A549 (cell line): ENCODE measurements at regions not wholly inside any gene's neighbourhood (a gene's known extent, or its start where the extent isn't known, plus 50 kb on each side); places are given as distances from the start of the nearest gene placed in this dataset.

Experiments used
- ATAC-seq, 2 experiments: fragments of 200-7000 bp in 1 of 2; fragments of >200 bp in 1 of 2; cut with Nextera tagmentation in 1 of 2; cut with Tn5 transposase in 1 of 2; 3 replicates each; pipeline versions ENCODE4 v1.8.0 to v1.9.1; 2018 to 2020; ENCODE audit warnings: mild to moderate bottlenecking in 1 of 2, moderate library complexity in 1 of 2
- CTCF ChIA-PET: fragments of 300-600 bp; sonication (Branson Sonifier 250); formaldehyde crosslinking; extraction: SDS; loops from one replicate; lab custom pipeline; 2021; ENCODE audit warnings: antibody characterized with exemption, inconsistent platforms; lab: Yijun Ruan, JAX
- POLR2A ChIA-PET: fragments of 350-600 bp; formaldehyde crosslinking; extraction: SDS; loops from one replicate; lab custom pipeline; 2021; ENCODE audit warnings: antibody characterized with exemption, inconsistent platforms; lab: Yijun Ruan, JAX
- DNase-seq, 2 experiments: peaks; one replicate each; pipeline versions ENCODE4 v3.0.0 to v3.0.0-alpha.2; 2011 to 2016; ENCODE audit warnings: low read depth in 1 of 2, low spot score in 1 of 2
- FAIRE-seq: peaks from 2 replicates; lab custom pipeline; 2011; peaks lifted over from hg19 to GRCh38; lab: Jason Lieb, UNC
- H3K27ac ChIP-seq, 2 experiments: fragments of >200 bp; sonication (Bioruptor Twin); formaldehyde crosslinking; 3 replicates each; pipeline ENCODE4 v1.5.1; 2016 to 2017
- H3K4me1 ChIP-seq: fragments of >200 bp; sonication (Bioruptor Twin); formaldehyde crosslinking; 3 replicates; pipeline ENCODE4 v1.6.1; 2016
- H3K4me2 ChIP-seq: fragments of >200 bp; sonication (Bioruptor Twin); formaldehyde crosslinking; 3 replicates; pipeline ENCODE4 v1.6.1; 2016
- H3K4me3 ChIP-seq: fragments of >200 bp; sonication (Bioruptor Twin); formaldehyde crosslinking; 3 replicates; pipeline ENCODE4 v1.5.1; 2016
- H3K9me3 ChIP-seq: fragments of >200 bp; sonication (Bioruptor Twin); formaldehyde crosslinking; 3 replicates; pipeline ENCODE4 v1.6.1; 2016
- CEBPB ChIP-seq, 2 experiments: fragments of >200 bp in 1 of 2; sonication (Bioruptor Twin) in 1 of 2; formaldehyde crosslinking in 1 of 2; IDR thresholded peaks; 2 replicates each; pipeline ENCODE4 v1.6.1; 2012 to 2016
- EHMT2 ChIP-seq: fragments of 200-600 bp; sonication (generic); IDR thresholded peaks from 2 replicates; pipeline ENCODE4 v1.6.1; 2016; ENCODE audit warnings: antibody characterized with exemption, low read depth, mild to moderate bottlenecking, moderate library complexity
- EP300 ChIP-seq, 2 experiments: fragments of >200 bp; sonication (Bioruptor Twin); formaldehyde crosslinking; IDR thresholded peaks; 2 replicates in 1 of 2; 3 replicates in 1 of 2; pipeline ENCODE4 v1.6.1; 2016 to 2017
- ESRRA ChIP-seq: fragments of 150-350 bp; IDR thresholded peaks from 2 replicates; pipeline ENCODE4 v1.6.1; 2014; ENCODE audit warnings: mild to moderate bottlenecking, low read length, borderline replicate concordance
- FOSL2 ChIP-seq, 2 experiments: fragments of 450-650 bp in 1 of 2; fragments of >200 bp in 1 of 2; sonication (Bioruptor Twin) in 1 of 2; formaldehyde crosslinking; IDR thresholded peaks; 2 replicates each; pipeline versions ENCODE4 v1.5.0 to v1.6.1; 2016 to 2020; ENCODE audit warnings: mild to moderate bottlenecking in 1 of 2, moderate library complexity in 1 of 2
- HDAC2 ChIP-seq: fragments of 200-600 bp; sonication (generic); IDR thresholded peaks from 2 replicates; pipeline ENCODE4 v1.6.1; 2016
- HOXA7 ChIP-seq: fragments of 250-450 bp; sonication (Bioruptor Pico); IDR thresholded peaks from 2 replicates; pipeline ENCODE4 v1.5.0; 2020; ENCODE audit warnings: mild to moderate bottlenecking, moderate library complexity
- HOXB13 ChIP-seq: fragments of 250-450 bp; sonication (Bioruptor Pico); IDR thresholded peaks from 2 replicates; pipeline ENCODE4 v1.5.0; 2020; ENCODE audit warnings: low read depth, mild to moderate bottlenecking, moderate library complexity
- JUN ChIP-seq, 2 experiments: fragments of >200 bp; sonication (Bioruptor Twin); formaldehyde crosslinking; IDR thresholded peaks; 2 replicates in 1 of 2; 3 replicates in 1 of 2; pipeline ENCODE4 v1.6.1; 2016 to 2017
- MAZ ChIP-seq: fragments of 150-350 bp; IDR thresholded peaks from 2 replicates; pipeline ENCODE4 v1.6.1; 2014; ENCODE audit warnings: antibody characterized with exemption, low read depth, low read length, borderline replicate concordance
- MYC ChIP-seq: IDR thresholded peaks from 2 replicates; pipeline ENCODE4 v1.6.1; 2012; ENCODE audit warnings: mild to moderate bottlenecking, inconsistent platforms, low read length, improper control_type of control experiment, borderline replicate concordance
- NFE2L2 ChIP-seq: fragments of 150-350 bp; conservative IDR thresholded peaks from 2 replicates; pipeline ENCODE4 v1.6.1; 2014; ENCODE audit warnings: low read length
- NR3C1 ChIP-seq: fragments of >200 bp; sonication (Bioruptor Twin); formaldehyde crosslinking; IDR thresholded peaks from 3 replicates; pipeline ENCODE4 v1.6.1; 2017
- PBX3 ChIP-seq: IDR thresholded peaks from 2 replicates; pipeline ENCODE4 v1.6.1; 2012
- POLR2A ChIP-seq: IDR thresholded peaks from 2 replicates; pipeline ENCODE4 v1.6.1; 2012; ENCODE audit warnings: mild to moderate bottlenecking, low read length
- RARB ChIP-seq: fragments of 250-450 bp; sonication (Bioruptor Pico); IDR thresholded peaks from 2 replicates; pipeline ENCODE4 v1.8.0; 2021; ENCODE audit warnings: mild to moderate bottlenecking, moderate library complexity
- RCOR1 ChIP-seq: fragments of 150-350 bp; IDR thresholded peaks from 2 replicates; pipeline ENCODE4 v1.6.1; 2014; ENCODE audit warnings: antibody characterized with exemption, low read length, low read depth
- SMC3 ChIP-seq: fragments of >200 bp; sonication (Bioruptor Twin); formaldehyde crosslinking; IDR thresholded peaks from 3 replicates; pipeline ENCODE4 v1.6.1; 2018; ENCODE audit warnings: inconsistent platforms
- TP53 ChIP-seq: fragments of 250-450 bp; sonication (Bioruptor Pico); IDR thresholded peaks from 2 replicates; pipeline ENCODE4 v1.5.0; 2021; ENCODE audit warnings: mild to moderate bottlenecking, moderate library complexity
- USF2 ChIP-seq: fragments of 450-650 bp; IDR thresholded peaks from 2 replicates; pipeline ENCODE4 v1.6.1; 2014; ENCODE audit warnings: antibody characterized with exemption
- ZC3H11A ChIP-seq: fragments of 450-650 bp; IDR thresholded peaks from 2 replicates; pipeline ENCODE4 v1.6.1; 2014; ENCODE audit warnings: antibody characterized with exemption, mild to moderate bottlenecking
- ZFP36 ChIP-seq: fragments of 450-650 bp; IDR thresholded peaks from 2 replicates; pipeline ENCODE4 v1.6.1; 2014; ENCODE audit warnings: borderline replicate concordance; ENCODE audit not compliant: partially characterized antibody
- WGBS: methylation state at CpG from one replicate; pipeline ENCODE4 v1.1.6; 2017; ENCODE audit errors: missing lambda C conversion rate; 5-methylcytosine and 5-hydroxymethylcytosine counted together
- TF ChIP-seq, protein P1 (sequence below): IDR thresholded peaks from 2 replicates; pipeline ENCODE4 v1.6.1; 2012; ENCODE audit warnings: low read depth, borderline replicate concordance

- DNase-seq (no peak), FAIRE-seq (no peak), ATAC-seq (no peak)
- ChIA-PET CTCF (no interaction called here), POLR2A (no interaction called here)
- TF ChIP-seq NFE2L2 (no peak), RARB (CRISPR knock-in tag) (no peak), ZC3H11A (no peak), ZFP36 (no peak), EHMT2 (no peak), RCOR1 (no peak), HDAC2 (no peak), PBX3 (no peak), JUN (IDR thresholded peaks at IDR 0.05) (no peak), NR3C1 (no peak), POLR2A (no peak), EP300 (IDR thresholded peaks at IDR 0.05) (no peak), ESRRA (no peak), HOXA7 (no peak), HOXB13 (CRISPR knock-in tag) (no peak)
- TF ChIP-seq, protein P1, sequence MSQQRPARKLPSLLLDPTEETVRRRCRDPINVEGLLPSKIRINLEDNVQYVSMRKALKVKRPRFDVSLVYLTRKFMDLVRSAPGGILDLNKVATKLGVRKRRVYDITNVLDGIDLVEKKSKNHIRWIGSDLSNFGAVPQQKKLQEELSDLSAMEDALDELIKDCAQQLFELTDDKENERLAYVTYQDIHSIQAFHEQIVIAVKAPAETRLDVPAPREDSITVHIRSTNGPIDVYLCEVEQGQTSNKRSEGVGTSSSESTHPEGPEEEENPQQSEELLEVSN, result no peak
- WGBS, result 7% methylated on average over 1 of the region's 1 CpG
- no peak overlapping the region for H3K4me3 ChIP-seq
- no peak overlapping the region for H3K27ac ChIP-seq
- H3K9me3 ChIP-seq, result peaks cover 16% of the 10 kb centered on the region; the same call in 2 of the 3 replicates
- no peaks in the 10 kb centered on the region for H3K4me1 ChIP-seq
- H3K4me2 ChIP-seq, result no peak overlapping the region
Observed at GRCh38 chr9:14994738-14995137, 84.5 kb upstream of the FREM1 start.

DNA sequence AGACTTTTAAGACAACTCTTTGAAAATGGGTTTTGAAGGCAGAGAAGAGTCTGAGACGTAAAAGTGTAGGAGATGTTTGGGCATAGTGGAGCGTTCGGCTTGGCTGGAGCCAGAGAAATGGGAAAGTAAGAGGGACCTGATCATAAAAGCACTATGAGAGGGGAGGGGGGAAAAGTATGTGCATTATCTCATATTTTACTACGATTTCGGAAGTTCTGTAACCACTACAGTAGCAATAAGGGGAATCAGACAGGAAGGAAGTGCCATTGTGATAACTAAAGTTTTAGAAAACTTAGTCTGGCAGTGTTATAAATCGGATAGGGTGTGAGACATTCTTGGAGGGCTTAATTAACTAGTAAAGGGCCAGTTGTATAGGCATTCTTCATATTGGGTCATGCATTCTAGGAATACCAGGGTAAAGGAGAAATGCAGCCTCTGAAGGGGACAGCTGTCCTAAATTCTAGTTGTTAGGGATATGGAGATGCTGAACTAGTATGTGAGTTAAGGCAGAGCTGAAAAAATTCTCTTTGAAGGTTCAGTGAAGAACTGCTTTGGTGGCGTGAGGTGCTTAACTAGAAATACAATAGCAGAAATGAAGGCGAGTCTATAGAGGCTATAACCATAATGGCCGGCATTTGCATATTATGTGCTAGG is 83.8 kb upstream of the FREM1 start:
- no peak overlapping the region for H3K27ac ChIP-seq
- H3K9me3 ChIP-seq, result peaks cover 16% of the 10 kb centered on the region; the same call in 2 of the 3 replicates
- no peak for ATAC-seq
- WGBS, result 85% methylated on average over 9 of the region's 9 CpGs
- no peak for FAIRE-seq
- H3K4me3 ChIP-seq, result peak overlapping the region; percentile 52; the same call in 1 of the 3 replicates
- no peaks in the 10 kb centered on the region for H3K4me1 ChIP-seq
- H3K4me2 ChIP-seq, result peak overlapping the region; percentile 82; the same call in 1 of the 3 replicates
- TF ChIP-seq SMC3 (no peak), CEBPB (IDR thresholded peaks at IDR 0.05) (no peak), TP53 (CRISPR knock-in tag) (no peak), MAZ (no peak), USF2 (no peak), FOSL2 (IDR thresholded peaks at IDR 0.05) (no peak), FOSL2 (CRISPR knock-in tag; IDR thresholded peaks at IDR 0.05) (no peak), RARB (CRISPR knock-in tag) (no peak), HOXA7 (no peak), PBX3 (no peak), MYC (no peak)
- POLR2A ChIA-PET, result no interaction called here
- DNase-seq, result no peak
- CTCF ChIA-PET, result no interaction called here
